Heart left ventricle (tissue), 13 donors: ENCODE measurements at regions not wholly inside any gene's neighbourhood (a gene's known extent, or its start where the extent isn't known, plus 50 kb on each side); places are given as distances from the start of the nearest gene placed in this dataset.

Source experiments
- POLR2A ChIP-seq, 2 donors: fragments of 450-650 bp; IDR thresholded peaks; one replicate each; pipeline ENCODE4 v1.6.1; 2017; ENCODE audit warnings: antibody characterized with exemption in 2 of 2, mild to moderate bottlenecking in 2 of 2, moderate library complexity in 2 of 2
- TF ChIP-seq, protein P1 (sequence below), 12 donors: fragments of 200-600 bp; sonication (generic) in 4 of 12; IDR thresholded peaks; one replicate each; pipeline versions ENCODE4 v1.5.0 to v1.8.0; 2018 to 2022; ENCODE audit warnings: antibody characterized with exemption in 12 of 12, mild to moderate bottlenecking in 5 of 12
- donor health status: ischemic (EF 13 %, LVEDD 7.1; RV severe dilation, severe dysfunction).
- donor health status: DM: no; HTN: yes; CAD: no.
- donor health status: DM: no; HTN: no; CAD: no.
- donor health status: ischemic (EF 25% LVEDD 6.9; RV normal size, moderate dysfunction).
- donor health status: ischemic (EF 25% LVEDD 5.7; RV mildly dilated, moderate dysfunction).
- donor health status: ischemic (EF 35%, LVEDD 5.7; RV mildly dilated, moderate dysfunction).
- donor health status: nonischemic (EF 11% LVEDD 7.7; RV severe dilation, severe dysfunction).
- donor health status: DM: yes; HTN: yes; CAD: no.
- donor health status: PGD.
- donor health status: ischemic (EF 29% LVEDD 5.4; RV normal size, mild dysfunction).
- donor health status: nonischemic (EF 23%, LVEDD 6.1; RV moderate dilation, normal function).

DNA sequence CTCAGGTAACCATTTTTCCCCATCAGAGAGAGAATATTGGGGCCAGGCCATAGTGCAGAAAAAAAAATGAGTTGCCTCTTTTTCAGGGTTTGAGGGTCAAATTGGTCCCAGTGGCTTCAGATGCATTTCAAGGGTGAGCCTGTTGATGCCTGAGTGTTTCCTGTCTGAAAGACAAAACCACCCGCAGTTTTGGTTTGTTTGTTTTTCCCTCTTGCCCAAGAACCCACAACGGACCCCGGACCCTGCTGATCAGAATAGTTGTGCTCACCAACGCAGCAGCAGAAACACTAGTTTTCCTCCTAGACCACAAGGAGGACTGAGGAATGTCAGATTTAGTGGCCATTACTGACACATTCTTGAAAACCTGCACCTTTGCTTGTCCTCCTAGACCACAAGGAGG lies 1433.1 kb downstream of the PLA2G4A start:
- TF ChIP-seq, protein P1, sequence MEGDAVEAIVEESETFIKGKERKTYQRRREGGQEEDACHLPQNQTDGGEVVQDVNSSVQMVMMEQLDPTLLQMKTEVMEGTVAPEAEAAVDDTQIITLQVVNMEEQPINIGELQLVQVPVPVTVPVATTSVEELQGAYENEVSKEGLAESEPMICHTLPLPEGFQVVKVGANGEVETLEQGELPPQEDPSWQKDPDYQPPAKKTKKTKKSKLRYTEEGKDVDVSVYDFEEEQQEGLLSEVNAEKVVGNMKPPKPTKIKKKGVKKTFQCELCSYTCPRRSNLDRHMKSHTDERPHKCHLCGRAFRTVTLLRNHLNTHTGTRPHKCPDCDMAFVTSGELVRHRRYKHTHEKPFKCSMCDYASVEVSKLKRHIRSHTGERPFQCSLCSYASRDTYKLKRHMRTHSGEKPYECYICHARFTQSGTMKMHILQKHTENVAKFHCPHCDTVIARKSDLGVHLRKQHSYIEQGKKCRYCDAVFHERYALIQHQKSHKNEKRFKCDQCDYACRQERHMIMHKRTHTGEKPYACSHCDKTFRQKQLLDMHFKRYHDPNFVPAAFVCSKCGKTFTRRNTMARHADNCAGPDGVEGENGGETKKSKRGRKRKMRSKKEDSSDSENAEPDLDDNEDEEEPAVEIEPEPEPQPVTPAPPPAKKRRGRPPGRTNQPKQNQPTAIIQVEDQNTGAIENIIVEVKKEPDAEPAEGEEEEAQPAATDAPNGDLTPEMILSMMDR (IDR thresholded peaks at IDR 0.05), result no peak
- TF ChIP-seq POLR2A (IDR thresholded peaks at IDR 0.05), result no peak
